ENCODE measurements at regions not wholly inside any gene's neighbourhood (a gene's known extent, or its start where the extent isn't known, plus 50 kb on each side); places are given as distances from the start of the nearest gene placed in this dataset.

- TF ChIP-seq EZH2 (IDR thresholded peaks at IDR 0.05; ENCODE audit: insufficient read depth, poor library complexity, severe bottlenecking): no peak
- TF ChIP-seq EZH2phosphoT487 (IDR thresholded peaks at IDR 0.05; ENCODE audit: insufficient read depth, low read depth): no peak
These were observed 665.5 kb downstream of the GATA3 start for GRCh38 chr10:8719971-8720370.
